Glomerular visceral epithelial cell (primary cell): ENCODE measurements at regions not wholly inside any gene's neighbourhood (a gene's known extent, or its start where the extent isn't known, plus 50 kb on each side); places are given as distances from the start of the nearest gene placed in this dataset.

Experiments used
- DNase-seq: peaks from one replicate; pipeline ENCODE4 v3.0.0-alpha.2; 2016; ENCODE audit errors: extremely low spot score

DNA sequence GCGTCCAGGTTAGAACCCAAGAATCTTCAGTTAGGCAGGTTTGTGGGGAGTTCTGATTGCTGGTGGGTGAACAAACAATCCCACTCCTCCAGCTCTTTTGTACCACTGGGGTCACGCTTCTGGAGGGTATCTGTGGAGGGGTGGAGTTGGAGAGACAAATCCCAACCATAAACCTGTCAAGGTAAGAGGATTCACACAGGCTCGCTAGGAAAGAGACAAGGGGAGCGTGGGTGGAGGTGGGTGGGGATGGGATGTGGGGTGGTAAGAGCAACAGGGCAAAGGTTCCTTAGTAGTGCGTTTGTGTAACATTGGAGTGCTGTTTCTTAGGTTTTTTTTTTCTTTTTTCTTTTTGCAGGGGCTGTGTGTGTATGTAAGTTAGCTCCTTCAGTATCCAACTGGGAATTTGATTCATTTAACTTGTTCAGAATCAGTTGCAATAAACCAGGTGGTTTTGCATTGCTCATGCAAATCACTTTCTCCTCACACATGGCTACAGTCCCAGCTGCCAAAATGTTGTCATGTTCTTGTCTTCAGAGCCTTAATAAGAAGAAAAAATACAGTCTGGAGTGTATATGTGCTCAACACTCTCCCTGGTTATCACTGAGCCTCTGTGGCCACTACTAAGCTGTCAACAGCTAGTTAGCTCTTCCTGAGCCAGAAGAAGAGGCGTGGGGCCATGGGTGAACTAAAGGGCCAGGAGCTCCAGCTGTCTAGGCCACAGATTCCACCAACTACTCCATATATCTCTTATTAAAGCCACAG, 164.0 kb upstream of the RAD23B start:
- DNase-seq = no peak

GRCh38 chr9:107119735-107120134, 163.3 kb upstream of the RAD23B start:
- no peak for DNase-seq

GRCh38 chr9:107123389-107123788, 159.7 kb upstream of the RAD23B start:
- DNase-seq = no peak

- no peak for DNase-seq
These were observed 155.5 kb upstream of the RAD23B start for GRCh38 chr9:107127608-107128007.

GRCh38 chr9:107131108-107131799, 151.8 kb upstream of the RAD23B start:
- no peak for DNase-seq

GRCh38 chr9:107136296-107136695, 146.8 kb upstream of the RAD23B start:
- no peak for DNase-seq

- DNase-seq = peak; percentile 13
These were observed 145.4 kb upstream of the RAD23B start for GRCh38 chr9:107137495-107138202.

DNA sequence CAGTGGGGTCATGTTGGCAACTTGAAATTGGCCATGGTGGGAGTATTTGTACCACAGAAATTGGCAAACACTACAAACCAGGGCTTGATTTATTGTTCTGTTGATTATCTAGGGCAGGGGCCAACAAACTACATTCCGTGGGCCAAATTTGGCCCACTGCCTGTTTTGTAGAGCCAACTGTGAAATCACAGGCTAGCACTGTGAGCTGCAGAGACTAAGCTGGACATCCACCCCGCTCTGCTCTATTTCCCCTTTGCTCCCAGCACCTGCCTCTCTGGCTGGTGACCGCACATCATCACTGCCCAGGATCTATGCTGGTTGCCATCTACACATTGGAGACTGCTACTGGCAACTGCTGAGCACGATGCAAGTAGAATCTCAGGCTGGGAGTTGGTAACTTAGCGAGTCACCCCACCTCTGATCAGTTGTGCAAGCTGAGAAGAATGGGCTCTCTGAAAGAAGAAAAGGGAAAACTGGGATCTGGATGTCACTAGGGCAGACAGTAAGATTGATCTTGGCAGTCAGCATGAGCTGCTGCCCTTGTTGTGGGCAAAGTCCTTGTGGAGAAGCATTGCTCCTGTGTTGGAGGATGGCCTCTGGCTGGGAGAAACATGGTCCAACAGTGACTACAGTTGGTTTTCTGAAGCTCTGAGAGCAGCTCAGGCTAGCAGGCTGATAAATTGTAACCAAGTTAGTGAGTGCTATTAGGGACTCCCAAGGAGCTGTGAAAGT, 144.7 kb upstream of the RAD23B start:
- no peak for DNase-seq

DNA sequence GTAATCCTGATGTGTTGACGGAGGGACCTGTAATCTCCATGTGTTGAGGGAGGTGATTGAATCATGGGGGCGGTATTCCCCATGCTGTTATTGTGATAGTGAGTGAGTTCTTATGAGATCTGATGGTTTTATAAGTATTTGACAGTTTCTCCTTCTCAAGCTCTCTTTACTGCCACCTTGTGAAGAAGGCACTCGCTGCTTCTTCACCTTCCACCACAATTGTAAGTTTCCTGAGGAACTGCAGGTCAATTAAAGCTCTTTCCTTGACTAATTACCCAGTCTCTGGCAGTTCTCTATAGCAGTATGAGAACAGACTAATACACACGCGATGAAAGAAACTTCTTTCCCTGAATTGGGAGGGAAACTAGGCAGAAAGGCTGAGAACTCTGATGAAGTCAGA, 141.1 kb upstream of the RAD23B start:
- DNase-seq = peak; percentile 11

GRCh38 chr9:107142430-107142829, 140.6 kb upstream of the RAD23B start:
- DNase-seq = no peak

DNA sequence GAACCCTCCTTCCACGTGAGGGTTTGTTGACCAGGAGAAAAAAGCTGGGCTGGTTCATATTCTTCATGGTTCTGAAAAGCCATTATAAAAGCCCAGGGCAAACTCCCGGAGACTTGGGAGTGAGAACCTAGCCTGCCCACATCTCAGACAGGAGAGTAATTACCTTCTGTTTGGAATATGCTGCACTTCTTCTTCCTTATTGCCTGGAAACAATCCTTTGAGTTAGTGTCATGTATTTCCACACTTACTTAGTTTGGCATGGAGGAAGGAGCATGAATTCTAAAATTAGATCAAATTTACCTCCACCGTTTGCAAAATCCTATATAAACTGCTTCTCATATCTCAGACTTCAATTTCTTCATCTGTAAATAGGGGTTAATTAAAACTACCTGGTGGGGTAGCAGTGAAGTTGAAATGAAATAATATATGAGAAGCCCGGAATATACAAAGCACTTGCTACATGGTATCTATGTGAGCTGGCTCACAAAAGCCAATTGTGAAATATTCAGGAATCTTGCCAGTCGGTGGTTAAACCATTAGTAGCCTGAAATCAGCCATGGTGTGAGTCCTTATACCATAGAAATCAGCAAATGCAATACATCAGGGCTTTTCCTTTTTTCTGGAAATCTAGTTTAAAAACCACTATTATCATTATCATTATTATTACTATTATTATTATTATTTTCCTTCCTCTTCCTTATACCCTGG, 140.0 kb upstream of the RAD23B start:
- DNase-seq = no peak

- no peak for DNase-seq
These were observed 138.6 kb upstream of the RAD23B start for GRCh38 chr9:107144475-107144874.

DNA sequence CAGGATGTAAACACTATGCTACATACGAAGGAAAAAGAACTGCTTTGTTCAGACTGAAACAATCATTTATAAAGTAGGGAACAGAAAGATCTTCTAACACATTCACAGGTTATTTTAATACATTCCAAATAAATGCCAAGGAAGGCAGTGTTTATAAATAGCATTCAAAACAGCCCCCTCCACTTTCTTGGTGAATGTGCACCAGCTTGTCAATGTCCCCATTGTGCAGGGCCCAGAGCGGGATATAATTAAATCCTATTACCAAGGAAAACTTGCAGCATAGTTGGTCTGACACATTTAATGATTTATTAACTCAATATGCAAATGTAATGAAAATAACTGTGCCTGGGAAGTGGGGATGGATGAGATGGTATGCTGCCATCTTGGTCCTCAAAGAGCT, 135.9 kb upstream of the RAD23B start:
- DNase-seq = no peak

- no peak for DNase-seq
These were observed 134.9 kb upstream of the RAD23B start for GRCh38 chr9:107148216-107148615.

- no peak for DNase-seq
These were observed 133.3 kb upstream of the RAD23B start for GRCh38 chr9:107149756-107150155.

GRCh38 chr9:107153336-107153735, 129.7 kb upstream of the RAD23B start:
- peak; percentile 45 for DNase-seq

- DNase-seq = no peak
These were observed 128.8 kb upstream of the RAD23B start for GRCh38 chr9:107154291-107154690.

GRCh38 chr9:107154766-107155165, 128.3 kb upstream of the RAD23B start:
- no peak for DNase-seq

DNA sequence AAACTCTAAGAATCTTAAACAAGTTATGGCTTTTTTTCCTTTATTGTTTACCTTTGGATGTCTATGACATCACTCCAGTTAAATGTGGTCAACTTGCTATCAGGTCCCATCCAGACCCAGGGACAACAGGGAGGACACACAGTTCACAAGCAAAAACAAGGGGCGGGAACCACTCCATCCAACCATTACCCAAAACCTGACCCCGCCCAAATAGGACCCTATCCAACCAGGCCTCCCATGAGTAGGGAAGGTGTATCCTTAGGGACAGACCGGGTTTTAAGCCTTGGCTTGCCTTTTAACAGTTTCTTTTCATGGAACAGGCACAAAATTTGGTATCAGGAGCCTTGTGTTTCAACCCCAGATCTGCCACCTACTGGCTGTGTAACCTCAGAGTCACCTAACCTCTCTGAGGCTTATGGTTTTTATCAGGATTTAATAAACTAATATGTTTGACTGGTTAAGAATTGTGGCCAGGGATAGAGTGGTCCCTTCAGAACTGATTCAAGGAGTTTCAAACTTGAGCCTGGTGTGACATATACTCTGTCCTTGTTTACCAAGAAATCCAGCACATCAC, 127.7 kb upstream of the RAD23B start:
- DNase-seq = no peak

GRCh38 chr9:107158321-107158720, 124.8 kb upstream of the RAD23B start:
- DNase-seq = peak; percentile 17

DNA sequence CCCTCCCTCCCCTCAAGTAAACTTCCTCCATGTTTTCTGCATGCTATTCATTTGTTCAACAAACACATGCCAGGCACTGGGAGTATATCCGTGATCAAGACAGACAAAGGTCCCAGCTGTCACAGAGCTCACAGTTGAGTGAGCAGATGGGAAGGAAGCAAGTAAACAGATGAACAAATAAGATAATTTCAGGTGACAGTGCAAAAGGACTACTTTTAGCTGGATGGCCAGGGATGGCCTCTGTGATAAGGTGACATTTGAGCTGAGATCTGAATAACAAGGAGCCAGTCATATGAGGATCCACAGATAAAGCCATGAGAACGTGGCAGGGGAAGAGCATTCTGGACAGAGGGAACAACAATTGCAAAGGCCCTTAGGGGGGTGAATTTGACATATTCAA, 121.7 kb upstream of the RAD23B start:
- no peak for DNase-seq
